RWPE1 (cell line): ENCODE measurements at regions not wholly inside any gene's neighbourhood (a gene's known extent, or its start where the extent isn't known, plus 50 kb on each side); places are given as distances from the start of the nearest gene placed in this dataset.

Experiments used
- CTCF ChIA-PET: fragments of 350-600 bp; sonication (Branson Sonifier 250); formaldehyde crosslinking; extraction: SDS; loops from one replicate; lab custom pipeline; 2021; lab: Yijun Ruan, JAX
- POLR2A ChIA-PET: fragments of 400-600 bp; formaldehyde crosslinking; extraction: SDS; loops from one replicate; lab custom pipeline; 2020; ENCODE audit warnings: antibody characterized with exemption; ENCODE audit not compliant: low non-redundant PET; lab: Yijun Ruan, JAX
- DNase-seq: peaks from one replicate; pipeline ENCODE4 v3.0.0; 2012; ENCODE audit warnings: low spot score
- H3K27ac ChIP-seq: fragments of 450-650 bp; 2 replicates; pipeline ENCODE4 v1.5.1; 2017
- TF ChIP-seq, protein P1 (sequence below): fragments of 450-650 bp; conservative IDR thresholded peaks from 2 replicates; pipeline ENCODE4 v1.5.1; 2017; ENCODE audit warnings: low read depth, mild to moderate bottlenecking

DNA sequence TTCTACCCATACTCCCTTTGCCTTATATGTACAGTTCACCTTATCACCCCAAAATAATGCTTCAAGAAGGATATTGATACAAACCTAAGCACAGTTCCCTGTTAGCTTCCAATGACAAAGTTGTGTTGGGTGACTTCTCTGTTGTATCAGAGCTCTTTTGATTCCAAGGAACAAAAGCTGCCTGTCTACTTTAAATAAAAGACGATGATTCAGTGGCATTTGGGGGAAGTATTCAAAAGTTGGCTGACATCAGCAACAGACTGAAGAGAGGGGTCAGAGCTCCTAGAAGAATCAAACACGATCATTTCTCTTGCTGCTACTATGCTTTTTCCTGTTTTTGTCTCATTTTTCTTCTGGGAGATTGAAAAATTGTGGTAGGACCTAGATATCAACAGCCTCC lies 69.4 kb upstream of the CA10 start:
- H3K27ac ChIP-seq = no peak overlapping the region
- TF ChIP-seq, protein P1, sequence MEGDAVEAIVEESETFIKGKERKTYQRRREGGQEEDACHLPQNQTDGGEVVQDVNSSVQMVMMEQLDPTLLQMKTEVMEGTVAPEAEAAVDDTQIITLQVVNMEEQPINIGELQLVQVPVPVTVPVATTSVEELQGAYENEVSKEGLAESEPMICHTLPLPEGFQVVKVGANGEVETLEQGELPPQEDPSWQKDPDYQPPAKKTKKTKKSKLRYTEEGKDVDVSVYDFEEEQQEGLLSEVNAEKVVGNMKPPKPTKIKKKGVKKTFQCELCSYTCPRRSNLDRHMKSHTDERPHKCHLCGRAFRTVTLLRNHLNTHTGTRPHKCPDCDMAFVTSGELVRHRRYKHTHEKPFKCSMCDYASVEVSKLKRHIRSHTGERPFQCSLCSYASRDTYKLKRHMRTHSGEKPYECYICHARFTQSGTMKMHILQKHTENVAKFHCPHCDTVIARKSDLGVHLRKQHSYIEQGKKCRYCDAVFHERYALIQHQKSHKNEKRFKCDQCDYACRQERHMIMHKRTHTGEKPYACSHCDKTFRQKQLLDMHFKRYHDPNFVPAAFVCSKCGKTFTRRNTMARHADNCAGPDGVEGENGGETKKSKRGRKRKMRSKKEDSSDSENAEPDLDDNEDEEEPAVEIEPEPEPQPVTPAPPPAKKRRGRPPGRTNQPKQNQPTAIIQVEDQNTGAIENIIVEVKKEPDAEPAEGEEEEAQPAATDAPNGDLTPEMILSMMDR = no peak
- ChIA-PET CTCF (interaction anchor here (0.5 to 0.6 kb wide), 2 partner anchors 53 to 407 kb away, joined by 3 read pairs; no protein-coding TSS in a partner anchor), POLR2A (no interaction called here)
- no peak for DNase-seq

DNA sequence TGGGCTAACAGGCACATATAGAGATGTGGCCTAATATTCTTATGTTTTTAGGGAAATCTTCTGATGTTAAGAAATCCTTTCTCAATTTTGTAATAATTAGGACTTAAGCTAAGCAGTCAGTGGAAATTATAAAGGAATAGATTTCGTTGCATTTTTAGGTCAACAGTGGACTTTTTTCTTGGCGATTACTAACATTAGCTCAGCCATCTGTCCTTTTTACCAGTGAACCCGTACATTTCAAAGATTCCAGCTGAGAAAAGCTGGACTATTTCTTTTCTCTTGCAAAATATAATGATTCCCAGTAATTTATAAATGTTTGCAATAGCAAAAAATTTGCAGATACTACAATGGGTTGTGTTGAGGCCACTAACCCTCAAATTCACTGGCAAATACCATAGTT lies 54.9 kb upstream of the CA10 start:
- ChIA-PET POLR2A (no interaction called here), CTCF (no interaction called here)
- no peak overlapping the region for H3K27ac ChIP-seq
- TF ChIP-seq, protein P1 = no peak
- no peak for DNase-seq

DNA sequence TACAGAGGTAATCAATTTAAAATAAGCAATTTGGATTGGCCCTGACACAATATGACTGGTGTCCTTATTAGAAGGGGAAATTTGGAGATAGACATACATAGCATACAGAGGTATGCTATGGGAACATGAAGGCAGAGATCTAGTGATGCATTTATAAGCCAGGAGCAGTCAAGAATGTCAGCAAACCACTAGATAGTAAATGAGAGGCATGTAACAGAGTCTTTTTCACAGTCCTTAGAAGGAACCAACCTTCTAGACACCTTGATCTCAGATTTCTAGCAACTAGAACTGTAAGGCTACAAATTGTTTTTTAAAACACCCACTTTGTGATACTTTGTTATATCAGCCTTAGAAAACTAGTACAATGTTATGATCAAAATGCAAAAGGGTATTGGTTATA lies 54.3 kb upstream of the CA10 start:
- TF ChIP-seq, protein P1 = no peak
- DNase-seq = no peak
- CTCF ChIA-PET = no interaction called here
- POLR2A ChIA-PET = no interaction called here
- no peak overlapping the region for H3K27ac ChIP-seq

DNA sequence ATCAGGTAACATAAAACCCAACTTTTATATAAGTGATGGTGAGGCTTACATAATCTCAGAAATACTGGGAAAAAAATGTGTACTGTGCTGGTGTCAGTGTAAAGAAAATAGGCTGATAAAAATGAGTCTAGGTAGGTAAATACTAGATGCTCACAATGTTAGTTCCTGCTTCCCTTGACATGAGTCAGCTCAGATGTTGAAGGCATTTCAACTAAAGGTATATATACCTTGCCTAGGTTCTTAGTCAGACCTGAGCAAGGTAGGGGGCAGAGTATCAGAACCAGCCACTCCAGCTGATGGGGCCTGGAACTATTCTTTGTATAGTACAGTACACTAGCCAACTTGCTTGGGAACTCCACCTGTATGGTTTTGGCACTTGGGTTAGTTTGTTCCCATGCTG lies 51.0 kb upstream of the CA10 start:
- DNase-seq = no peak
- no peak overlapping the region for H3K27ac ChIP-seq
- TF ChIP-seq, protein P1 = no peak
- POLR2A ChIA-PET = no interaction called here
- CTCF ChIA-PET = interaction anchor here (0.7 kb wide), 2 partner anchors 390 to 1528 kb away, joined by 3 to 5 read pairs; no protein-coding TSS in a partner anchor
